ENCODE measurements at regions not wholly inside any gene's neighbourhood (a gene's known extent, or its start where the extent isn't known, plus 50 kb on each side); places are given as distances from the start of the nearest gene placed in this dataset.

DNA sequence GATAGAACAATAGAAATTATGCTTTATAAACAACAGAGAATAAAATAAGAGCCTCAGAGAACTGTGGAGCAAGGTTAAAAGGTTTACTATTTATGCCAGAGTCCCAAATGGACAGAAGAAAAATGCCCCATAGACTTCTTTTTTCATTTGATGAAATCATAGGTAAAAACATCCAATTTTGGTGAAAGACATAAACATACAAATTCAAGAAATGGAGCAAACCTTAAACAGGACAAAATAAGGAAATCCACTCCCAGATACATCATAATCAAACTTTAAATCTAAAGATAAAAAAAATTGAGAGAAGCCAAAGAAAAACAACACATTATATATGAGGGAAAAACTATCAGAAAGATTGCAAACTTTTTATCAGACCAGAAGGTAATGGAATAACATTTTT lies 182.8 kb downstream of the GADD45G start:
- no peaks in the 10 kb centered on the region for H4K20me1 ChIP-seq (ENCODE audit: control insufficient read depth, insufficient read depth)
- no peak overlapping the region for H3K4me3 ChIP-seq
- no peak for FAIRE-seq
- CTCF ChIA-PET = no interaction called here
- POLR2A ChIA-PET = no interaction called here
- in situ Hi-C loops (cut with MboI) (no loop called here), intact Hi-C loops (cut with micrococcal nuclease; ENCODE audit: unreplicated experiment) (no loop called here)
- H3K79me2 ChIP-seq (ENCODE audit: control insufficient read depth, insufficient read depth, low read length) = no peaks in the 10 kb centered on the region
- no peak overlapping the region for H3K27ac ChIP-seq (ENCODE audit: control insufficient read depth, insufficient read depth)
- no peaks in the 10 kb centered on the region for H3K4me1 ChIP-seq (ENCODE audit: control insufficient read depth, insufficient read depth, low read length)
- H3K9me3 ChIP-seq (replicated peaks; ENCODE audit: control insufficient read depth, insufficient read depth, low read length) = no peaks in the 10 kb centered on the region
- RAD21 ChIA-PET (ENCODE audit: unreplicated experiment) = no interaction called here
- BruUV-seq (replicated peaks) = no TSS peak
- SMC1A ChIA-PET (ENCODE audit: uncharacterized antibody, unreplicated experiment) = no interaction called here
- ATAC-seq = no peak
- no peak overlapping the region for H3K9ac ChIP-seq (ENCODE audit: control insufficient read depth, insufficient read depth, low read length)
- H3K4me2 ChIP-seq (ENCODE audit: control insufficient read depth, insufficient read depth) = no peak overlapping the region
- H3K27me3 ChIP-seq (replicated peaks in 1 of 2; ENCODE audit: control insufficient read depth in 2 of 2, insufficient read depth in 2 of 2, low read length in 1 of 2) = no peaks in the 10 kb centered on the region; a peak in 1 of 4 replicates
- H2AFZ ChIP-seq (ENCODE audit: control insufficient read depth, low read depth, low read length) = no peak overlapping the region
- no peaks in the 10 kb centered on the region for H3K36me3 ChIP-seq (ENCODE audit: control insufficient read depth in 2 of 2, insufficient read depth in 2 of 2, low read length in 1 of 2)
- no peak for DNase-seq (ENCODE audit: low read depth, low spot score)
- no peak for TF ChIP-seq SMAD5 (IDR thresholded peaks at IDR 0.05; ENCODE audit: low read depth)
- TF ChIP-seq CBX3 (IDR thresholded peaks at IDR 0.05; ENCODE audit: borderline replicate concordance, low read depth) = no peak
- TF ChIP-seq ZNF687 (IDR thresholded peaks at IDR 0.05) = no peak
- no peak for TF ChIP-seq MEF2B (IDR thresholded peaks at IDR 0.05; ENCODE audit: partially characterized antibody, poor library complexity, severe bottlenecking)
- TF ChIP-seq POLR2AphosphoS2 (IDR thresholded peaks at IDR 0.05; ENCODE audit: low read depth, low read length) = no peak
- no peak for TF ChIP-seq POLR2A (IDR thresholded peaks at IDR 0.05; ENCODE audit: low read depth, low read length)
- TF ChIP-seq, protein P1, sequence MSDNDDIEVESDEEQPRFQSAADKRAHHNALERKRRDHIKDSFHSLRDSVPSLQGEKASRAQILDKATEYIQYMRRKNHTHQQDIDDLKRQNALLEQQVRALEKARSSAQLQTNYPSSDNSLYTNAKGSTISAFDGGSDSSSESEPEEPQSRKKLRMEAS (IDR thresholded peaks at IDR 0.05; ENCODE audit: low read depth, low read length) = no peak
- TF ChIP-seq CHD1 (IDR thresholded peaks at IDR 0.05; ENCODE audit: low read depth, low read length) = no peak
- no peak for TF ChIP-seq CHD2 (IDR thresholded peaks at IDR 0.05; ENCODE audit: borderline replicate concordance, low read depth, low read length)
- no peak for TF ChIP-seq HSF1 (IDR thresholded peaks at IDR 0.05; ENCODE audit: low read depth, low read length)
- no peak for TF ChIP-seq NR2C2 (IDR thresholded peaks at IDR 0.05; ENCODE audit: borderline replicate concordance, control insufficient read depth, insufficient read length, low read depth)
- TF ChIP-seq, protein P2, sequence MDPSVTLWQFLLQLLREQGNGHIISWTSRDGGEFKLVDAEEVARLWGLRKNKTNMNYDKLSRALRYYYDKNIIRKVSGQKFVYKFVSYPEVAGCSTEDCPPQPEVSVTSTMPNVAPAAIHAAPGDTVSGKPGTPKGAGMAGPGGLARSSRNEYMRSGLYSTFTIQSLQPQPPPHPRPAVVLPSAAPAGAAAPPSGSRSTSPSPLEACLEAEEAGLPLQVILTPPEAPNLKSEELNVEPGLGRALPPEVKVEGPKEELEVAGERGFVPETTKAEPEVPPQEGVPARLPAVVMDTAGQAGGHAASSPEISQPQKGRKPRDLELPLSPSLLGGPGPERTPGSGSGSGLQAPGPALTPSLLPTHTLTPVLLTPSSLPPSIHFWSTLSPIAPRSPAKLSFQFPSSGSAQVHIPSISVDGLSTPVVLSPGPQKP (IDR thresholded peaks at IDR 0.05; ENCODE audit: low read depth, low read length) = no peak
- no peak for TF ChIP-seq ASH2L (IDR thresholded peaks at IDR 0.05; ENCODE audit: borderline replicate concordance, low read depth)
- no peak for TF ChIP-seq SREBF1 (IDR thresholded peaks at IDR 0.05; ENCODE audit: low read length)
- TF ChIP-seq NBN (IDR thresholded peaks at IDR 0.05) = no peak
- no peak for TF ChIP-seq CBX5 (IDR thresholded peaks at IDR 0.05; ENCODE audit: low read depth)
- no peak for TF ChIP-seq HDGF (IDR thresholded peaks at IDR 0.05)
